ENCODE measurements at regions not wholly inside any gene's neighbourhood (a gene's known extent, or its start where the extent isn't known, plus 50 kb on each side); places are given as distances from the start of the nearest gene placed in this dataset.
A peak's percentile ranks its signal among the peaks of the same experiment; 100 is the strongest.

GRCh38 chr15:97730315-97730714, 230.2 kb upstream of the ARRDC4 start:
- no peak for DNase-seq

GRCh38 chr15:97731859-97732258, 228.6 kb upstream of the ARRDC4 start:
- DNase-seq: no peak

- no peak for DNase-seq
These were observed 227.1 kb upstream of the ARRDC4 start for GRCh38 chr15:97733373-97733772.

GRCh38 chr15:97736748-97737147, 223.8 kb upstream of the ARRDC4 start:
- no peak for DNase-seq

- peak; percentile 62 for DNase-seq
These were observed 214.9 kb upstream of the ARRDC4 start for GRCh38 chr15:97745481-97746071.

GRCh38 chr15:97747342-97747741, 213.2 kb upstream of the ARRDC4 start:
- peak; percentile 57 for DNase-seq

- DNase-seq: no peak
These were observed 211.9 kb upstream of the ARRDC4 start for GRCh38 chr15:97748576-97748975.

- no peak for DNase-seq
These were observed 210.4 kb upstream of the ARRDC4 start for GRCh38 chr15:97750060-97750459.

- no peak for DNase-seq
These were observed 204.8 kb upstream of the ARRDC4 start for GRCh38 chr15:97755726-97756125.

- no peak for DNase-seq
These were observed 201.1 kb upstream of the ARRDC4 start for GRCh38 chr15:97759363-97759762.

GRCh38 chr15:97761110-97761509, 199.4 kb upstream of the ARRDC4 start:
- DNase-seq: no peak

GRCh38 chr15:97783240-97783639, 177.3 kb upstream of the ARRDC4 start:
- no peak for DNase-seq

GRCh38 chr15:97786741-97787140, 173.8 kb upstream of the ARRDC4 start:
- DNase-seq: no peak

GRCh38 chr15:97790180-97790579, 170.3 kb upstream of the ARRDC4 start:
- DNase-seq: no peak

GRCh38 chr15:97791824-97792792, 168.4 kb upstream of the ARRDC4 start:
- DNase-seq: no peak

GRCh38 chr15:97804950-97805349, 155.6 kb upstream of the ARRDC4 start:
- no peak for DNase-seq

GRCh38 chr15:97806766-97807165, 153.7 kb upstream of the ARRDC4 start:
- no peak for DNase-seq

- no peak for DNase-seq
These were observed 144.7 kb upstream of the ARRDC4 start for GRCh38 chr15:97815835-97816234.

GRCh38 chr15:97817276-97817890, 143.1 kb upstream of the ARRDC4 start:
- DNase-seq: no peak

GRCh38 chr15:97836003-97836402, 124.5 kb upstream of the ARRDC4 start:
- DNase-seq: no peak

- no peak for DNase-seq
These were observed 122.6 kb upstream of the ARRDC4 start for GRCh38 chr15:97837896-97838295.

- DNase-seq: no peak
These were observed 121.8 kb upstream of the ARRDC4 start for GRCh38 chr15:97838606-97839210.

GRCh38 chr15:97840501-97840900, 120.0 kb upstream of the ARRDC4 start:
- DNase-seq: peak; percentile 55

Data from islet precursor cell (in vitro differentiated cells).